HG02885 (cell line): ENCODE measurements at regions not wholly inside any gene's neighbourhood (a gene's known extent, or its start where the extent isn't known, plus 50 kb on each side); places are given as distances from the start of the nearest gene placed in this dataset.
"Not testable (repeated sequence)": the region's sequence is repeated elsewhere in the genome, so short reads cannot be mapped to it uniquely, and the experiment has no call there.

Experiments used
- ATAC-seq: cut with Tn5 transposase; IDR thresholded peaks from one replicate; pipeline ENCODE4 v1.9.1; 2021; ENCODE audit warnings: mild to moderate bottlenecking; ENCODE audit not compliant: unreplicated experiment, poor library complexity

DNA sequence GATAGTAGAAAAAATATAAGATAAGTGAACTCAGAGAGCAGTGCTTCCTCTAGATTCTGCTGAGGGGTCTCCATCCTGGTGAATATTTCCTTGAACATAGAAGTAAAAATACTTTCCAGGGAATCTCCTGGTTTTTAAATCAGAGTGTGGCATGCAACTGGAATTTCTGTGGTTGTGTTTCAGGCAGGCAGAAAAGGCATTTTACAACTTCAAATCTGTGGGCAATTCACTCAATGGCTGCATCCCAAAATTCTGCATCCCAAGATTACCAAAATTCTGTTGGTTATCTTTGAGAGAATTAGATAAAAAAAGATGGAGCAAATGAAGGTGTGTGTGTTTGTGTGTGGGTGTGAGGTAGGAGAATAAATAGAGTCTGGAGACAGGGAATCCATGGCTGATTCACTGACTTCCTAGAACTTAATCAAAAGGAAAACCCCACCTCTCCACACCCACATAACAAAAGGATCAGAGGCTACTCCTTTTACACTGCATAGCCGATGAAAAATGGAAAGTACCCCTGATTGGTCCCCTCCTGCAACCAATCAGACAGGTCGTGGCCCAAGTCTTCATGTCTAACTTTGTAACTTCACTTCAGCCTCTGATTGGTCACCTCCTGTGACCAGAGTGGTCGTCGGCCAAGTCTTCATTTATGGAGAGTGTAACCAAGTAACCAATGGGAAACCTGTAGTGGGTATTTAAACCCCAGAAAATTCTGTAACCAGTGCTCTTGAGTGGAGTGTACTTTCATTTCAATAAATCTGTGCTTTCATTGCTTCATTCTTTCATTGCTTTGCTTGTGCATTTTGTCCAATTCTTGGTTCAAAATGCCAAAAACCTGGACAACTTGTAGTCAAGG lies 112.8 kb downstream of the DLEU7 start:
- ATAC-seq = no peak

DNA sequence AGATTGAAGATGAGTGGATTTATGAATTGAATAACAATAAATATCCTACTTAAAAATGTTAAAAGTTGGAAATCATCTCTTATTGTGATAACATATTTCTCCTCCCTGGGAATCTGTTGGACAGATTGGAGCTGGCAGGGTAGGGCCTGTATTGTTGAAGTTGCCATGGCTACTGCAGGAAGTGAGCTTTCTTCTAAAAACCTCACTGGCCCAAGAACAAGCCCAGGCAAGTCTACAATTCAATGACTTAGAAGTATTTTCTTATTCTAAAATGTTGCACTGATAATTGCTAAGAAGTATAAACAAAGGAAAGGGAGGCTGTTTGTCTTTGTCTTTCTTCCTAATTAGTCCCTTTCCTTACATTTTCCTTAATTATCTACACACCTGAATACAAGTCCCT lies 112.1 kb downstream of the DLEU7 start:
- no peak for ATAC-seq

DNA sequence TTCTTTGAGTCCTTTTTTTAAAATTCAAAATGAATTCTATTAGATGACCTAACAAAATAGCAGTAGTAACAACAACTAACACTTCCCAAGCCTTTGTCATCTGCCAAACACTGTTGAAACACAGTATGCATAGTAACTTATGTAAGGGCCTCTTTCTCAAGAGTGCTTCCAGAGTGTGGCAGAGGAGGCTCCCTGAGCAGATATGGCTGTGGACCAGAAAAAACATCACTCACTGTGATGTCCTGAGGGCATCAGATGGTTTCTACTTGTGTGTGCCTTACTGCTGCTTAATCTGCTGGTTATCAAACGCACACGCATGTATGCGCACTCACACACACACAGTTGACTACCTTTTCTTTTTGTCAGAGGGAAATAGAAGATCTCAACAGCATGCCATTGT lies 110.8 kb downstream of the DLEU7 start:
- ATAC-seq = no peak

DNA sequence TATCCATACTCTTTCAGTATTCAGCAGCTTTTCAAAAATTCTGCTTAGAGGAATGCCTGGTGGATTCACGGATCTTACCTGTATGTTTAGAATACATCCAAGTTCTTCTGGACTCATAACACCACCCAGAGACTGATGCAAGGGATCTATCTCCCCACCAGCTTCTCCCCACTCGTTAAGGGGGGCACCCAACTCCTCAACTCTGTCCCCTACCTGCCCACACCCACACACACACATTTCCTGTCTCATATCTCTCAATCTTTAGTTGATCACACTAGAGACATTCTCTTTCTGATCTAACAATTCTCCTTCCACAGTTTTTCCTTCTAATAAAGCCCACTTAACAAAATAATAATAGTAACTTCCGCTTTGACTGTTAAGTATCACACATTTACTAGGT lies 110.1 kb downstream of the DLEU7 start:
- no peak for ATAC-seq

DNA sequence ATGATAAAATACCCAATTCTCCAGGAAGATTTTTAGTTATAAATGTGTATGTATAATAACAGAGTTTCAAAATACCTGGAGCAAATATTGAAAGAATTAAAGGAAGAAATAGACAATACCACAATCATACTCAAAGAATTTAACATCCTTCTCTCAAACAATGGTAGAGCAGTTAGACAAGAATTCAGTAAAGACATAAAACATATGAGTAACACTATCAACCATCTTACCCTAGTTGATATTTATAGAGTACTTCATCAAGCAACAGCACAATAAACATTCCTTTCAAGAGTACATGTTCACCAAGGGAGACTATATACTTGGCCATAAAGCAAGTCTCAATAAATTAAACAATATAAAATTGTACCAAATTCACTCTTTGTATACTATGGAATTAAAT lies 108.4 kb downstream of the DLEU7 start:
- no peak for ATAC-seq

DNA sequence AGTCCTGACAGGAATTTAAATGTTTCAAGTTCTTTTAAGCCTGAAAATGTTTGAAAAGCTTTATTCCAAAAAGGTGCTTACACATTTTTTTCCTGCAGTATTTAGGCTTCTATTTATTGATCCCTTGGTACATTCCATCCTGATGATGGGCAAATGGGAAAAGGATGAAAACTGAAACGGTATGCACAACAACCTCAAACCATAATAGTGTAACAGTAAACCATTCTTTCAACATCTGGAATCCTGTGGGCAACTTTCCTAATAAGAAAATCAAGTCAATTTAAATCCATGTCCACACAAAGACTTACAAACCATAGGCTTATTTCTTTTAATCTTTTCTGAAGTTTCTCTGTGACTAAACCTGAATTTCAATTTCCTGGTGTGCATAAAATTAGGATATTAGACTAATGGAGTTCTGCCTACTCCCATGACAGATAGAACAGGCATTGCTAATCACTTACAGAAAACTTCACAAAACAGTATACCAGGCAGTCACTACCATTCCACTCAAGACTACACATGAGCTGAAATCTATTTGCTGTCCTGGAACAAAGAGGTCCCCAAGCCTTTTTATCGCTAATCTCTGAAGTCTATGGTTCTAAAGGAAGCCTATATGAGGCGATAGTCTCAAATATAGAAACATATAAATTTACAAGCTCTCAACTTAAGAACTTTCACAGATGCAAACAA lies 103.3 kb downstream of the DLEU7 start:
- ATAC-seq = no peak

DNA sequence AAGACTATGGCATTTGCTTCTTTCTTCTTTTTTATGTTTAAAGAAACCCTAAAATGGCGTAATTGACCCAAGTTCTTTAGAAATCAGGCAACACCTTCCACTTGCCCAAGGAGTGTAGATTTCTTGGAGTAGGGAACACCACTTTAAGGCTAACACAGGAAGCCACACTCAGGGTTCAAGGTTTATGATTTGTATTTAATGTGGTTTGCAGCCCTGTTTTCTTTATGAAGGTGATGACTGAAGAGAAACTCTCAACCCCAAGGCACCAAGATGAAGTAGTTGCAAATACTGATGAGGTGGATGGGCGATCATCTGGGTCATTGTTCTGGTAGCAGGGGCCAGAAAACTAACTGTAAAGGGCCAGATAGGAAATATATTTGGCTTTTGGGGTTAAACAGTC lies 101.1 kb downstream of the DLEU7 start:
- ATAC-seq = no peak

DNA sequence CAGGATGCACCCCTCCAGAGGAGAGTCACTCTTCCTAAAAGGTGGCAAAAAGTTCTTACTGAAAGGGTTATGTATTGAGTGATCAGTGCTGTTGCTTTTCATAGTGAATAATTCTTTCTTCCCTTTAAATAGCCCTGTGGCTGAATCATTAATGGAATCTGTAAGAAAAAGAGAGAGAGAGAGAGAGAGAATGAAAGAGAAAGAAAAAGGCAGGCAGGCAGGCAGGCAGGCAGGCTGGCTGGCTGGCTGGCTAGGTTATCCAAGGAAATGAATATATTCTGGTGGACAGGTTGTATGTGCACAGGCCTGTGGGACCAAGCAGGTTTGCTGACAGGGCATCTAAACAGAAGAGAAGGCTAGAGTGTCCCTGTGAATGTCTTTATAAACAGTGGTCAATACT lies 100.5 kb downstream of the DLEU7 start:
- no peak for ATAC-seq

DNA sequence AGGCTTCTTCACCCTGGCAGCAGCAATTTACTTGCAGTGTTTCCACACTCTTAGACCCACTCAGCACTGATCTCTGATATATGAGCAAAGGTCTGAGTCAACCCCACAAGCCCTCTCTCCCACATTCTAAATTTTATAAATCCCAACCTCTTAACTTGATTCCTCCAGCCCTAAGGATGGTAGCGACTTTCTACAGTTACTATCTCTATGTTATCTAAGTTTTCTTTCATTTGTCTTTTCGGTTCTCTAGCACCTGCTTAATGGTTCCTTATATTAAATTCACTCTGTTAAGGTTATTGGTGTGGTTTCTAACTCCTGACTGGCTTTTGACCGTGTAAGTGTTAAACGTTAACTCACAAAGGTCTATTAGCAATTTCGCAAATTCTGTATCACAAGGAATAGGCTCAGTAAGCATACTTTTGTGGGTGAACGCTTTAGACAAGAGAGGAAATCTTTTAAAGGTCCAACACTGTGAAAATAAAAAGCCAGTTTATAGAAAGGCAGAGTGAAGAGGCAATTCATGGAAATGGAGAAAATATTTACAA lies 99.3 kb downstream of the DLEU7 start:
- ATAC-seq = no peak

DNA sequence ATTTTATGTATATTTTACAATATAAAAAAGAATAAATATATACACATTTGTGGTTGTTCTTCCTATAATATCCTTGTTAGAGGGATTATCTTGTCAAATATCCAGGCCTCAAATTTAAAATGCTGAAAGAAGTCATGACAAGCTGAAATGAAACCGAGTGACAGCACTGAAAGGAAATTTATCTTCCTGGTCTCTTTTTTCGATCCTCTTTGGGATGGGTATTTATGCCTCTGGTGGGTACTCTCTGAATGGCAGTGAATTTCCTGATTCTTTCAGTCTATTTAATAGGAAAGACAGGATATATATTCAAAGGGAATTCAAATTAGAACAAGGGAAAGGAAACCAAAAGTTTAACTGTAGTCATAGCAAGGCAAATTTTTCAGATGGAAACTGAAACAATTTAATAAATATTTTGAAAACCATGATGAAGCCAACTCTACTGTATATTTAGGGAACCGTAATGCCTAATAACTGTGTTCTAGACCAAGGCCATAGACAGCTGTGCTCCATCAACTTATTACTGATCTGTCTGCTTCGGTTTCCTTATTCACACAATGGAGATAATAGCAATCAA lies 97.9 kb downstream of the DLEU7 start:
- ATAC-seq = no peak

DNA sequence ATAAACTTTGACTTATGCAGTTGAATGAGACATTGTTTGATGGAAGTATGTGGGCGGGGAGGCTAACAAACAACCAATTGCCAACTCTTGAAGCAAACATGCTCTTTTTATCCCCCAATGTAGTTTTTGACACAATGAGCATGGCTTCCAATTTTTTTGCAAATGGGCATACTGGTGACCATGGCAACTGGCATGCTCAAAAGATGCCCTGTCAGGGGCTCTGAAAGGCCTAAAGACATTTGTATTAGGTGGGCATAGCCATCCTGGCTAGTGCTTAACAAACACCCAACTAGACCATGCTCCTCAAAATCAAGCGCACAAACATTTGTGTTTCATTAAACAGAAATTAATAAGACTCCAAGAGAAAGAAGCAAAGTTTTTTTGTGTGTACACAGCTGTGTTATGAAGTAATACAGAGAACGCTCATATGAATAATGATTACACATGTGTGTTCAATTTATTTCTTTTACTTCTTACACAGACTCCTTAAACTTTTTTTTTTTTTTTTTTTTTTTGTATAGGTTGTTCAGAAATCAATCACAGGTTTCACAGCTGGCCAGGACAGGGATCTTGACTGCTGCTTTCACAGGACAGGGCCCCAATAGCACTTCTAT lies 95.6 kb downstream of the DLEU7 start:
- no peak for ATAC-seq

DNA sequence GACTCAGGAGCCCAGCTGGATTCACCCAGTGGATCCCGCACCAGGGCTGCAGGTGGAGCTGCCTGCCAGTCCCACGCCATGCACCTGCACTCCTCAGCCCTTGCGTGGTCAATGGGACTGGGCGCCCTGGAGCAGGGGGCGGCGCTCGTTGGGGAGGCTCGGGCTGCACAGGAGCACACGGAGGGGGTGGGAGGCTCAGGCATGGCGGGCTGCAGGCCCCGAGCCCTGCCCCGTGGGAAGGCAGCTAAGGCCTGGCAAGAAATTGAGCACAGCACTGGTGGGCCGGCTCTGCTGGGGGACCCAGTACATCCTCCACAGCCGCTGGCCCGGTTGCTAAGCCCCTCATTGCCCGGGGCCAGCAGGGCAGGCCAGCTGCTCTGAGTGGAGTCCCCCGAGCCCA lies 90.3 kb downstream of the DLEU7 start:
- not testable (repeated sequence) for ATAC-seq

DNA sequence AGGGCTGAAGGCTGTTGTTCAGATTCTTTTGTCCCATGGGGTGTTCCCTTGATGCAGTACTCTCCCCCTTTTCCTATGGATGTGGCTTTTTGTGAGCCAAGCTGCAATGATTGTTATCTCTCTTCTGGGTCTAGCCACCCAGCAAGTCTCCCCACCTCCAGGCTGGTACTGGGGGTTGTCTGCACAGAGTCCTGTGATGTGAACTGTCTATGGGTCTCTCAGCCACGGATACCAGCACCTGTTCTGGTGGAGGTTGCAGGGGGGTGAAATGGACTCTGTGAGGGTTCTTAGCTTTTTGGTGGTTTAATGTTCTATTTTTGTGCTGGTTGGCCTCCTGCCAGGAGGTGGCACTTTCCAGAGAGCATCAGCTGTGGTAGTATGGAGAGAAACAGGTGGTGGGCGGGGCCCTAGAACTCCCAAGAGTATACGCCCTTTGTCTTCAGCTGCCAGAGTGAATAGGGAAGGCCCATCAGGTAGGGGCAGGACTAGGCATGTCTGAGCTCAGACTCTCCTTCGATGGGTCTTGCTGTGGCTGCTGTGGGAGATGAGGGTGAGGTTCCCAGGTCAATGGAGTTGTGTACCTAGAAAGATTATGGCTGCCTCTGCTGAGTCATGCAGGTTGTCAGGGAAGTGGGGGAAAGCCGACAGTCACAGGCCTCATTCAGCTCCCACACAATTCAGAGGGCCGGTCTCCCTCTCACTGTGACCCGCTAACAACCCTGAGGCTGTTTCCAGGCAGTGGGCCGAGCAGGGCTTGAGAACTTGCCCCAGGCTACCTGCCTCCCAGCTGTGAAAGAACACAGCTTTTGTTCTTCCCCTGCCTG lies 87.4 kb downstream of the DLEU7 start:
- ATAC-seq = not testable (repeated sequence)

DNA sequence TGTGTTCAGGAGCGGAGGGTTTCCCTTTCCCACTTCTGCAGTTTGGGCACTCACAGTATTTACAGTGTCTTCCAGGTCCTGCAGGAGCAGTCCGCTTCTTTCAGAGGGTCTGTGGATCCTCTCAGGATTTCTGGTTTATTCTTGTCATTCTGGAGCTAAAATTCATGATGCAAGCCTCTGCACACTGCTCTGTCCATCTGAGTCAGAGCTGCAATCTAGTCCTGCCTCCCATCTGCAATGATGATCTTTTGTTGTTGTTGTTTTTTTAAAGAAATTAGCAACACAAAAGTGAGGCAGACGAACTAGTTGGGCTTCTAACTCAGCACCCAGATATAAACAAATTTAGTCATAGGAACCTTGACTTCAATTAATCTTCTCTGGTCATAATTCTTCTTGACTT lies 86.5 kb downstream of the DLEU7 start:
- ATAC-seq = no peak

DNA sequence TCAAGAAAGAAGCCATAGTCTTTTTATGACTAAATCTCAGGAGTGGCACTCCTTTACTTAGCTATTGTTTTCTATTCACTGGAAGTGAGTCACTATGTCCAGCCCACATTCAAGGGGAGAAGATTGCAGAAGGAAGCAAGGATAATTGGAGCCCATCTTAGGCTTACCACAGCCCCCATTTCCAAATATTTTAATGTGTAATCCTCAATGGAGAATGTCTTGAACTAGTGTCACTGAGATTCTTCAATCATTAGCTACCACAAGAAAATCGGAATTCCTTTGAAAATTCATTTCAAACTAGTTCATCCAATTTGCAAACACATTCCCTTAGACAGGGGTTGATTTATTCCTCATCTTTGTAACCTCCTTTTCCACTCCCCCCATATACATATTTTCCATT lies 84.7 kb downstream of the DLEU7 start:
- no peak for ATAC-seq

DNA sequence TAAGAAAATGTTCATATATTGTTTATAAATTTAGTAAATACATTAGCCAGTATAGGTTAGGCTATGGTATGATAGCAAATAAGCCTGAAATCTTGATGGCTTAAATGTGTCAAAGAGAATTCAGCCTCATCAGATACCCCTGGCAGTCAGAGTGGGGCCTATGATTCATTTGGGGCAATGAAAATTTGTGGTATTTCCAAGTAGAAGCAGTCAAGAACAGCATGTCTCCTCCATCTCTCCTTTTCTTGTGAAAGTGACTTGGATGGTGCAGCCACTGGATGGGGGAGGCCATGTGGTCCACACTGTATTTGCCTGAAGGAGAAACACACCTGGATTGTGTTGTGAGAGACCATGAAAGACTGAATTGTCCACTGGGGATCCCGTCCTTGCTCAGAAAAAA lies 82.7 kb downstream of the DLEU7 start:
- ATAC-seq = no peak

DNA sequence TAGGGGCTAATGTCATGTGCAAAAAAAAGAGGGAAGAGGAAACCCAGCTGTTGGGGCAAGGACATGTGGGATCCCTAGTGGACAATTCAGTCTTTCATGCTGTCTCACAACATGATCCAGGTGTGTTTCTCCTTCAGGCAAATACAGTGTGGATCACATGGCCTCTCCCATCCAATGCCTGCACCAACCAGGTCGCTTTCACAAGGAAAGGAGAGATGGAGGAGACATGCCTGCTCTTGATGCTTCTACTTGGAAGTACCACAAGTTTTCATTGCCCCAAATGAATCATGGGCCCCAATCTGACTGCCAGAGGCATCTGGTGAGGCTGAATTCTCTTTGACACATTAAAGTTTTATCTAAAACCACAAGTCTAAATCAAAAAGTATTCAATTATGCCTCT lies 82.1 kb downstream of the DLEU7 start:
- no peak for ATAC-seq

DNA sequence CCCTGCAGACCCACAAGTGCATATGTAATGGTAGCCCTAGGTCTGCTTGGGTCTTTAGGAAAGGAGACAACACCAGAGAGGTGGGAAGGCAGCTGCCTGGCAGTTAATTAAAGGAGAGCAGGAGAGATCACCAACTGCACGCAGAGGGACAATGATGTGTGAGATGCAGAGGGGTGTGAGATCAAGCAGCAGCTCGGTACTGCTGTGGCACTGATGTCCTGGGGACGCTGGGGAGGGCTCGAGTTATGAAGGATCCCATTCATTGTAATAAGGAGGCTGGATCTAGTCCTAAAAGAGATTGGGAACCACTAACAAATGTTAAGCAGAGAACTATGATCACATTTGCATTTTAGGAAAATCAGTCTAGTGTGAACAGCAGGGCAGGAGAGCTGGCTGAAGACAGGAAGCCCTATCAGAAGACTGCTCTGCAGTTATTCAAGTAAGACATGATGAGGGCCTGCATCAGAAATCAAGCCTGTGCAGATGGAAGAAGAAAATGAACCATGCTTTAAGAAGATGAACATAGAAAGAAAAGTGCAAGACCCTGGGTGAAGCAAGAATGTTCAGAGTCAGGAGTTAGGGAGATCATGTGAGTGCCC lies 80.4 kb downstream of the DLEU7 start:
- ATAC-seq = no peak

DNA sequence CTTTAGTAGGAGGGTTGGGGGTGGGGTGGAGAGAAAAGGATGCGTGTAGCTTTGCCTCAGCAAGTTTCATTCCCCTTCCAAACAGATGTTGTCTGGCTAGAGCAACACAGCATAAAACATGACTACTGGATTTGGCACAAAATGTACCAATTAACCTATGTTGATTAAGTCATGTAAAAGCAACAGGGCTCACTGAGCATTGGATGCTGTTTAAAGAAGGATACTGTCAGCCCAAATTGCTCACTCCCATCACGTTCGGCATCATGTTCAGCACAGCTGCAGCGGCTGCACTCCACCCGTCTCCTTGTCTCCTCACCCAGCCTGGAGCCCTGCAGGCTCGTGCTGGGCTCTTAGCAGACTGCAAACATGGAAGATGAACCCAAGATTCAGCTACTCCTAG lies 77.5 kb downstream of the DLEU7 start:
- no peak for ATAC-seq

DNA sequence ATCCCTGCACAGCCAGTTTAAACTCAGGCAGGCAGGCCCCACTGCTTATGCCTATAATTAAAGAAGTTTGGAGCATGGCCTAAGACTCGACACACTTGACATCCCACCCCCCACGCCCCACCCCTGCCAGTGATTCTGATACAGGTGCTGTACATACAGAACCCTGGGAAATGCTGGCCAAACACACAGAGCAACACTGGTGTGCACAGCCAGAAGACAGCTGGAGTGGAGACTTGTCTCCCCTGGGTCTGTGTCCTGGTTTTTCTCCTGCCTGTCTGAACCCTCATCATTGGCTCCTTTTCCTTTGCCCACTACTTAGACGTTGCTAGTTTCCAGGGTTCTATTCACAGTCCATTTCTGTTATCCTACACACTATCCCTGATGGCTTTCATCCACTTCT lies 76.8 kb downstream of the DLEU7 start:
- ATAC-seq = no peak
